Ectodermal cell (in vitro differentiated cells): ENCODE measurements at regions not wholly inside any gene's neighbourhood (a gene's known extent, or its start where the extent isn't known, plus 50 kb on each side); places are given as distances from the start of the nearest gene placed in this dataset.

Source experiments
- H3K27ac ChIP-seq: 2 replicates; pipeline ENCODE4 v1.7.0; 2013; ENCODE audit warnings: mild to moderate bottlenecking, low read depth, low read length; ENCODE audit not compliant: insufficient read depth, poor library complexity, severe bottlenecking
- H3K27me3 ChIP-seq: 2 replicates; pipeline ENCODE4 v1.7.0; 2013; ENCODE audit warnings: mild to moderate bottlenecking, low read length; ENCODE audit not compliant: insufficient read depth, control insufficient read depth, poor library complexity, severe bottlenecking
- H3K36me3 ChIP-seq: one replicate; pipeline ENCODE4 v1.7.0; 2013; ENCODE audit warnings: low read length; ENCODE audit not compliant: control insufficient read depth, insufficient read depth
- H3K4me1 ChIP-seq: one replicate; pipeline ENCODE4 v1.7.0; 2013; ENCODE audit warnings: low read length; ENCODE audit not compliant: control insufficient read depth, insufficient read depth
- H3K4me3 ChIP-seq: 2 replicates; pipeline ENCODE4 v1.7.0; 2013; ENCODE audit warnings: low read depth, low read length, control low read depth; ENCODE audit not compliant: insufficient read depth
- H3K9me3 ChIP-seq: 2 replicates; pipeline ENCODE4 v1.7.0; 2013; ENCODE audit warnings: mild to moderate bottlenecking, low read length, moderate library complexity; ENCODE audit not compliant: control insufficient read depth
- WGBS, 2 experiments: methylation state at CpG; one replicate each; pipeline ENCODE4 v1.1.7; 2013; ENCODE audit warnings: missing lambda C conversion rate in 2 of 2; 5-methylcytosine and 5-hydroxymethylcytosine counted together

GRCh38 chr6:21478411-21478810 lies 115.1 kb upstream of the SOX4 start:
- Histone ChIP-seq H3K4me3 (no peak overlapping the region), H3K27me3 (peaks cover 12% of the 10 kb centered on the region), H3K27ac (no peak overlapping the region), H3K4me1 (no peaks in the 10 kb centered on the region), H3K36me3 (no peaks in the 10 kb centered on the region), H3K9me3 (no peaks in the 10 kb centered on the region)
- WGBS, 2 experiments = 87% methylated on average over 2 of the region's 2 CpGs; no CpG with 5 or more reads in 1 of the 2 experiments

- no peak overlapping the region for H3K4me3 ChIP-seq
- no peak overlapping the region for H3K27ac ChIP-seq
- 93 to 97% methylated on average over 15 of the region's 15 CpGs for WGBS, 2 experiments
Observed at GRCh38 chr6:21478883-21479539, 114.5 kb upstream of the SOX4 start.

GRCh38 chr6:21486115-21486514 lies 107.4 kb upstream of the SOX4 start:
- Histone ChIP-seq H3K4me1 (no peaks in the 10 kb centered on the region), H3K27me3 (no peaks in the 10 kb centered on the region), H3K4me3 (no peak overlapping the region), H3K27ac (no peak overlapping the region), H3K9me3 (no peaks in the 10 kb centered on the region), H3K36me3 (no peaks in the 10 kb centered on the region)
- WGBS, 2 experiments = 92 to 94% methylated on average over 3 to 4 of the region's 4 CpGs

More at GRCh38 chr6:21478883-21479539, 114.5 kb upstream of the SOX4 start:
- Histone ChIP-seq H3K36me3 (no peaks in the 10 kb centered on the region), H3K9me3 (no peaks in the 10 kb centered on the region), H3K27me3 (peaks cover 12% of the 10 kb centered on the region), H3K4me1 (no peaks in the 10 kb centered on the region)

- no peak overlapping the region for H3K27ac ChIP-seq
- H3K36me3 ChIP-seq = no peaks in the 10 kb centered on the region
- WGBS, 2 experiments = 89 to 92% methylated on average over 3 of the region's 3 CpGs
- H3K4me1 ChIP-seq = no peaks in the 10 kb centered on the region
- no peaks in the 10 kb centered on the region for H3K27me3 ChIP-seq
- no peaks in the 10 kb centered on the region for H3K9me3 ChIP-seq
- no peak overlapping the region for H3K4me3 ChIP-seq
Observed at GRCh38 chr6:21489826-21490225, 103.7 kb upstream of the SOX4 start.

- Histone ChIP-seq H3K36me3 (no peaks in the 10 kb centered on the region), H3K9me3 (no peaks in the 10 kb centered on the region), H3K27me3 (no peaks in the 10 kb centered on the region), H3K27ac (no peak overlapping the region), H3K4me3 (no peak overlapping the region), H3K4me1 (no peaks in the 10 kb centered on the region)
- WGBS, 2 experiments = 100% methylated on average over 1 of the region's 3 CpGs
Observed at GRCh38 chr6:21491955-21492354, 101.6 kb upstream of the SOX4 start.

GRCh38 chr6:21494505-21494904 lies 99.0 kb upstream of the SOX4 start:
- 88 to 89% methylated on average over 8 of the region's 8 CpGs for WGBS, 2 experiments
- no peaks in the 10 kb centered on the region for H3K4me1 ChIP-seq
- no peaks in the 10 kb centered on the region for H3K9me3 ChIP-seq
- H3K36me3 ChIP-seq = no peaks in the 10 kb centered on the region
- no peak overlapping the region for H3K4me3 ChIP-seq
- H3K27ac ChIP-seq = no peak overlapping the region
- H3K27me3 ChIP-seq = no peaks in the 10 kb centered on the region

- no peaks in the 10 kb centered on the region for H3K9me3 ChIP-seq
- no peak overlapping the region for H3K4me3 ChIP-seq
- no peaks in the 10 kb centered on the region for H3K4me1 ChIP-seq
- no peak overlapping the region for H3K27ac ChIP-seq
- H3K36me3 ChIP-seq = no peaks in the 10 kb centered on the region
- WGBS, 2 experiments = 88 to 91% methylated on average over 3 of the region's 3 CpGs
- no peaks in the 10 kb centered on the region for H3K27me3 ChIP-seq
Observed at GRCh38 chr6:21496196-21496595, 97.4 kb upstream of the SOX4 start.

- no peaks in the 10 kb centered on the region for H3K27me3 ChIP-seq
- 95 to 97% methylated on average over 2 of the region's 2 CpGs for WGBS, 2 experiments
- H3K9me3 ChIP-seq = no peaks in the 10 kb centered on the region
- H3K4me1 ChIP-seq = no peaks in the 10 kb centered on the region
- no peak overlapping the region for H3K27ac ChIP-seq
- no peaks in the 10 kb centered on the region for H3K36me3 ChIP-seq
- H3K4me3 ChIP-seq = no peak overlapping the region
Observed at GRCh38 chr6:21496706-21497105, 96.8 kb upstream of the SOX4 start.

- Histone ChIP-seq H3K36me3 (no peaks in the 10 kb centered on the region), H3K27me3 (no peaks in the 10 kb centered on the region), H3K4me1 (no peaks in the 10 kb centered on the region), H3K4me3 (no peak overlapping the region), H3K9me3 (no peaks in the 10 kb centered on the region), H3K27ac (no peak overlapping the region)
- WGBS, 2 experiments = 88% methylated on average over 5 of the region's 5 CpGs
Observed at GRCh38 chr6:21500314-21501020, 93.1 kb upstream of the SOX4 start.

- 84 to 89% methylated on average over 3 of the region's 3 CpGs for WGBS, 2 experiments
- Histone ChIP-seq H3K27me3 (no peaks in the 10 kb centered on the region), H3K4me3 (no peak overlapping the region), H3K4me1 (no peaks in the 10 kb centered on the region), H3K9me3 (no peaks in the 10 kb centered on the region), H3K27ac (no peak overlapping the region), H3K36me3 (no peaks in the 10 kb centered on the region)
Observed at GRCh38 chr6:21501021-21501354, 92.6 kb upstream of the SOX4 start.
